ENCODE measurements at regions not wholly inside any gene's neighbourhood (a gene's known extent, or its start where the extent isn't known, plus 50 kb on each side); places are given as distances from the start of the nearest gene placed in this dataset.

GRCh38 chr17:69810326-69810965 is 264.6 kb upstream of the KCNJ16 start:
- TF ChIP-seq, protein P1, sequence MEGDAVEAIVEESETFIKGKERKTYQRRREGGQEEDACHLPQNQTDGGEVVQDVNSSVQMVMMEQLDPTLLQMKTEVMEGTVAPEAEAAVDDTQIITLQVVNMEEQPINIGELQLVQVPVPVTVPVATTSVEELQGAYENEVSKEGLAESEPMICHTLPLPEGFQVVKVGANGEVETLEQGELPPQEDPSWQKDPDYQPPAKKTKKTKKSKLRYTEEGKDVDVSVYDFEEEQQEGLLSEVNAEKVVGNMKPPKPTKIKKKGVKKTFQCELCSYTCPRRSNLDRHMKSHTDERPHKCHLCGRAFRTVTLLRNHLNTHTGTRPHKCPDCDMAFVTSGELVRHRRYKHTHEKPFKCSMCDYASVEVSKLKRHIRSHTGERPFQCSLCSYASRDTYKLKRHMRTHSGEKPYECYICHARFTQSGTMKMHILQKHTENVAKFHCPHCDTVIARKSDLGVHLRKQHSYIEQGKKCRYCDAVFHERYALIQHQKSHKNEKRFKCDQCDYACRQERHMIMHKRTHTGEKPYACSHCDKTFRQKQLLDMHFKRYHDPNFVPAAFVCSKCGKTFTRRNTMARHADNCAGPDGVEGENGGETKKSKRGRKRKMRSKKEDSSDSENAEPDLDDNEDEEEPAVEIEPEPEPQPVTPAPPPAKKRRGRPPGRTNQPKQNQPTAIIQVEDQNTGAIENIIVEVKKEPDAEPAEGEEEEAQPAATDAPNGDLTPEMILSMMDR (IDR thresholded peaks at IDR 0.05; ENCODE audit: low read depth, low read length), result no peak
- H3K4me3 ChIP-seq (ENCODE audit: low read depth, low read length), result no peak overlapping the region

DNA sequence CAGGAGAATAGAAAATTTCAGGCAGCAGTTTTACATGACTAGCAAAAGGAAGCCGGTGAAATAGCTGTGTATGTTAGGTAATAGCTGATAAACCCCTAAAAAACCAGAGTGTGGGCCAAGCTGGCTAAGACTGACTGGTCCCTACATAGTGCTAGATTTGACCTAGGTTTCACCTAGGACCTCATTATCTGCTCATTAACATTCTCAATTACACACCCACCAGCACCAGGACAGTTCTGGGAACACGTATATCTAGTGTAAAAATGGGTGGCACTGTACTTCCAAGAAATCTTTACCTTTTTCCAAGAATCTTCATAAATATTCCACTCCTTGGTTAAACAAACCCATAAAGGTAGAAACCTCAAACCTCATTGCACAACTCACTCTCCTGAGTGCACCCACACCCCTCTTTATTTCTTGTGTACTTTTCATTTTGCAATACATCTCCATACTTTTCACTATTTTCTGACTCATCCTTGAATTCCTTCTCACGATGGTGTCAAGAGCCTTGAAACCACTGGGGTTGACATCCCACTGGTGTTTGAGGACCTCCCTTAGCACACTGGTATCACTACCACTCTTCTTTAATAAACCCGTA is 262.7 kb upstream of the KCNJ16 start:
- TF ChIP-seq, protein P1 (IDR thresholded peaks at IDR 0.05; ENCODE audit: low read depth, low read length), result no peak

GRCh38 chr17:69814031-69814430 is 261.0 kb upstream of the KCNJ16 start:
- TF ChIP-seq, protein P1 (IDR thresholded peaks at IDR 0.05; ENCODE audit: low read depth, low read length), result no peak

More for the DNA sequence above, 262.7 kb upstream of the KCNJ16 start:
- H3K4me3 ChIP-seq (ENCODE audit: low read depth, low read length), result no peak overlapping the region

DNA sequence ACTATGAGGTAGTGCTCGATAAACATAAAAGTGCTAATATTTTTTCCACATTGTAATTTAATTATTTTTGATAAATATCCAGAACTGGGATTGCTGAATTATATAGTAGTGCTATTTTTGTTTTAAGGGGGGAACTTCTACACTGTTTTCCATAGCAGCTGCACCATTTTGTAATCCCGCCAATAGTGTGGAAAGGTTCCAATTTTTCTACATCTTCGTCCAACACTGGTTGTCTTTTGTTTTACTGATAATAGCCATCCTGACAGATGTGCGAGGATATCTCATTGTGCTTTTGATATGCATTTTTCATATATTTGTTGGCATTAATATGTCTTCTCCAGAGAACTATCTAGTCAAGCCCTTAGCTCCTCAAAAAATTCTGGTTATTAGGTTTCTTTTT is 259.6 kb upstream of the KCNJ16 start:
- H3K4me3 ChIP-seq (ENCODE audit: low read depth, low read length), result no peak overlapping the region
- TF ChIP-seq, protein P1 (IDR thresholded peaks at IDR 0.05; ENCODE audit: low read depth, low read length), result no peak

More at GRCh38 chr17:69814031-69814430, 261.0 kb upstream of the KCNJ16 start:
- H3K4me3 ChIP-seq (ENCODE audit: low read depth, low read length), result no peak overlapping the region

DNA sequence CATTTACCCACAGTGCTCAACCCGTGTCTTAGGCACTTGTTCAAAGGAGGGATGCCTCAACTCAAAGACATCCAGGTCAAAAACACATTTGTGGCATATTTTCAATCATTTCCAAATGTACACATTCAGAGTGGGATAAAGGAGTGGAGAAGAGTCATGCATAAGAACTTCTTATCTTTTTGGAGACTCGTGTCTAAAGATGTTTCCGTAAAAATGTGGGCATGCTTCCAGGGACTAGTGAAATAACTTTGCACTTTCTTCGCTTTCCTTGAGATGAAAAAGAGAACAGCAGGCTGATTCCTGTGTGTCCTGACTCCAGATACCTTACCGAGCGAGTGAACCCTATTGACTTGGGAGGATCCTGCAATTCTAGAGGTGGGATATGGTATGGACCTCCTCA is 256.6 kb upstream of the KCNJ16 start:
- no peak overlapping the region for H3K4me3 ChIP-seq (ENCODE audit: low read depth, low read length)
- TF ChIP-seq, protein P1 (IDR thresholded peaks at IDR 0.05; ENCODE audit: low read depth, low read length), result no peak

- H3K4me3 ChIP-seq (ENCODE audit: low read depth, low read length), result no peak overlapping the region
- TF ChIP-seq, protein P1 (IDR thresholded peaks at IDR 0.05; ENCODE audit: low read depth, low read length), result no peak
Measured at GRCh38 chr17:69819316-69820087, 255.5 kb upstream of the KCNJ16 start.
